IPS DF 4.7 (cell line): ENCODE measurements at regions not wholly inside any gene's neighbourhood (a gene's known extent, or its start where the extent isn't known, plus 50 kb on each side); places are given as distances from the start of the nearest gene placed in this dataset.
"Not testable (repeated sequence)": the region's sequence is repeated elsewhere in the genome, so short reads cannot be mapped to it uniquely, and the experiment has no call there.

Experiments
- DNase-seq: peaks from one replicate; pipeline ENCODE4 v3.0.0-alpha.2; 2013; ENCODE audit warnings: low spot score; ENCODE audit errors: extremely low read depth

GRCh38 chr3:26118165-26118564, 328.3 kb downstream of the OXSM start:
- peak; percentile 36 for DNase-seq

GRCh38 chr3:26132942-26133341, 343.1 kb downstream of the OXSM start:
- no peak for DNase-seq

DNA sequence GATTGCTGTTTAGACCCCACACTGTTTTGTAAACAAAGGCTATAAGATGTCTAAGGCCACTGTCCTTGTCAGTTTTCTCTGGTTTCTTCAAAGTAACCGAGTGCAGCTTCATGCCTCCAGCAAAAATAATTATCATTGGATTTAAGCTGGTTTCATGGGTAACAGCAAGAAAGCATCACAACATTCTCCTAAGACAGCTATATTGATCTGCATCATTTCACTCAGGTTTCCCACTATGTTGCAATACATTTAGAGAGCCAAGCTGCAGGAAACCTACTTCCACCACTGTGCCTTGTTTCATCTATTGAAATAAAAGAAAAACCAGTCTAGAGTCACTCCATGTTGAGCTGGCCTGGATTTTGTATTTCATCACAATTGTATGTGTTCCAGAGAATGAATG, 351.4 kb downstream of the OXSM start:
- DNase-seq = no peak

DNA sequence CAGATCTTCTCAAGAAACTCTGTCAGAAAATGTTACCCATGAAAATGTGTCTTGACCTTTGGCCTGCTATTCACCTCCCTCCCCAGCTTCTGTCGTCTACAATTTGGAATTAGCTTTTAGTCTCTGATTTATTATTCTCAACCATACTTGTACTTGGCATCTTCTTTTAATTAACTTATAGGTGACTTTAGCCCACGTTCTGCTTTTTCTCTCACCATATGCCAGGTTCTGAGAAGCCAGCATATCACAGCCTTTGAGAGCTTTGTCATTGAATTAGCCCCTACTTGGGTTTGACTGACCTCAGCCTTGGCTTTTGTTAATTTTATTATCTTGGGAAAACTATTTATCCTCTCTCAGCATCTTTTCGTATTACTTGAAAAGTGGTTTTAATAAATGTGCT, 355.9 kb downstream of the OXSM start:
- no peak for DNase-seq

DNA sequence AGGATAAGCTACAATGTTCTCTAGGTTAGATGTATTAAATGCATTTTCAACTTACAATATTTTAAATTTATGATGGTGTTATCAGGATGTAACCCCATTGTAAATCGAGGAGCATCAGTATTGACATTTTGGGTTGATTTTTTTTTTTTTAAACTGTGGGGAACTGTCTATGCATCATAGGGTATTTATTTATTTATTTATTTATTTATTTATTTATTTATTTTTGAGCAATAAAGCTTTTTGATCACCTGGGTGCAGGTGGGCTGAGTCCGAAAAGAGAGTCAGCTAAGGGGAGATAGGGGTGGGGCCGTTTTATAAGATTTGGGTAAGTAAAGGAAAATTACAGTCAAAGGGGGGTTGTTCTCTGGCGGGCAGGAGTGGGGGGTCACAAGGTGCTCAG, 367.5 kb downstream of the OXSM start:
- DNase-seq = not testable (repeated sequence)

GRCh38 chr3:26171006-26171405, 381.1 kb downstream of the OXSM start:
- no peak for DNase-seq

DNA sequence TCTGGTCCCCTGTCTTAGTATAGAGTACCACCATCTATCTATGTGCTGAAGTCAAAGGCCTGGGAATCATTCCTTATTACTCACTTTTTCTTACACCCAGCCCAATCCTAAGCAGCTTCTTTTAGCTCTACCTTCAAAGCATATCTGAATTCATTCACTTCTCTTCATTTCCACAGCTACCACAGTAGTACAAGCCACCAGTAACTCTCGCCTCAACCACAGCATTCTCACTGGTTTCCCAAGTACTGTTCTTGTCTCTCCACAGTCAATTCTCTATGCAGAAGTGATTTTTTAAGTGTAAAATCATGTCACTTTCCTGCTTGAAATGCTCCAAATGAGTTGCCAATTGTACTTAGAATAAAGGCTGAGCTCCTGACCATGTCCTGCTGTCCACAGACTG, 401.7 kb downstream of the OXSM start:
- no peak for DNase-seq

DNA sequence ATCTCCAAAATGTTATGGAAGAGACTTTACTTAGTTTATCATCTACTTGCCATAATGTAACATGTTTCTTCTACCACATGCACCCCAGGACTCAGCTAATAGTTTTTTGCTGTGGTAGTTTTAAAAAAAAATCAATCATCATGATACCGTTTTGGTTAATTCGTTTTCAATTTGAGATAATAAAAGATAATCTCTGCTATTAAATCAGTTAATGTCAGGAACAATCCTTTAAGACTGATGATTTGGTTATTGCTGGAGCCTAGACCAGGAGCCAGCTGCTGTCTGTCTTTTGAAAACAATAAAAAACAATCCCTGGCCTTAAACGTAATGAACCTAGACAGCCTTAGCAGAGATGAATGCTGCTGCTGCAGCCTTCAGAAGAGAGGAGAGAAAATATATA, 403.7 kb downstream of the OXSM start:
- DNase-seq = no peak

GRCh38 chr3:26196781-26197180, 406.9 kb downstream of the OXSM start:
- DNase-seq = no peak

DNA sequence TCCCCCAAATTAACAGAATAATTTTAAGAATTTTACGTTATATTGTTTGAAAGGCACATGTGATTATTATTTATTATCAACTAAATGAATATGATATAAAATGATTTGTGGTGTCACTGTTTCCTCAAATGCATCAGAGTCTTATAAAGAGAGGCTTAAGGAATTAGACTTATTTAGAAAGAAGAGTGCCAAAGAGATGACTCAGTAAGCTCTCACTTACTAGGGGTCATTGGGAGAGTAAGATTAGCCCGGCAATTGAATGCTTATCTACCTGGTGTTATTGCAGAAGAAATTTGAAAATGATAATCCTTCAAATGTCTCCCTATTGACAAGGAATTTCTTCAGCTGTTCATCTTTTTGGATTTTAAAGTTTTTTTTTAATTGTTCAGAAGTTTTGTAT, 408.7 kb downstream of the OXSM start:
- no peak for DNase-seq

DNA sequence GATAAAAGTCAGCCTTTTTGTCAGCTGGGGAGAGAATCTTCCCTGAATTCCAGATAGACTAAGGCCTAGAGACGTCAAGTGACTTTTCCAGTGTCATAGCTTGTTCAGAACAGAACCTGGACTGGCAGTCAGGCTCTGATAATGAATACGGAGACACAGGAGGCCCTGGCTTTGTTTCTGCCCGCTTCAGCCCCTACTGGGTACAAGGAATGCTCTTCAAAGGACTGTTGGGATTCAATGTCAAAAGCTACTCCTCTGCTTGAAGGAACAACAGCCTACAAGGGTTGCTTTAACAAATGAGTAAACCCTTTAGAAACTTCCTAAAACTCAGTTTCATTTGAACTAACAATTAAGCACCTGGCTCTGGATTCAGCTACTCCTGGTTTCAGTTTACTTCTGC, 412.3 kb downstream of the OXSM start:
- no peak for DNase-seq

GRCh38 chr3:26205475-26205874, 415.6 kb downstream of the OXSM start:
- DNase-seq = no peak

GRCh38 chr3:26208201-26208600, 414.4 kb upstream of the LRRC3B start:
- no peak for DNase-seq

GRCh38 chr3:26229801-26230200, 392.8 kb upstream of the LRRC3B start:
- DNase-seq = no peak

DNA sequence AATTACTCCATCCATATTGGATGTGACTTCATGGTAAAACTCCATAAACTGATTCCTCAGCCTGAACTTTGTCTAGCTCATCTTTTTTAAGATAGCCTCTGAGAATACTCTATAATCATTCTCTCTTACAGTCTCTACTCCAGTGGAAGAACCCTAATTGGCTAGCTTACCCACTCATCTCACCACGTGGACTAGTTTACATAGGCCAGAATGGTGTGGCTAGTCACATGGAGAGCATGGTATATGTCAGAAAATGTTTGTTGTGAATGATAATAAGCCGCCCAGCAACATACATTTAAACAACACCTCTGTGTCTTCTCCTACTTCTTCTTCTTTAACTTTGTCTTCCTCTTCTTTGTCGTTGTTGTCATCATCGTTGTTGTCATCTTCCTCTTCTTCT, 389.2 kb upstream of the LRRC3B start:
- DNase-seq = no peak

- DNase-seq = no peak
Observed at GRCh38 chr3:26236531-26236930, 386.0 kb upstream of the LRRC3B start.

GRCh38 chr3:26237036-26237682, 385.4 kb upstream of the LRRC3B start:
- DNase-seq = no peak

GRCh38 chr3:26244586-26244985, 378.0 kb upstream of the LRRC3B start:
- not testable (repeated sequence) for DNase-seq

GRCh38 chr3:26245236-26245635, 377.3 kb upstream of the LRRC3B start:
- DNase-seq = no peak

DNA sequence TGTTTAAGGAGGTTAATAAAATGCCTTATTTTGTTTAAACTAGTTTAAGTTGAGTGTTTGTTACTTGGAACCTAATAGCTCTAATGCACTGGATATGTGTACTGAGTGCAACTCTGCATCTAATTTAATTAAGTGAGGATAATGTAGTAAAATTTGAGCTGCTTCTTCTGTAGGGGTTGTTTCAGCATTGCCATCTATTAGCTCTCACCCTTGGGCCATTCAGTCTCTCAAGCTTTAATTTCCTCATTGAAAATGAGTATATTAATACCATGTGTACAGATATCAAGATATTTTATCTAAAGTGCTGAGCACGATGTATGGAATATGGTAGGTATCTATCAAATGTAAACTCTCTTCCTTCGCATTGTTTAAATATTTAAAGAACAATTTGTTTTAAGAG, 375.7 kb upstream of the LRRC3B start:
- DNase-seq = no peak

GRCh38 chr3:26247712-26248111, 374.9 kb upstream of the LRRC3B start:
- DNase-seq = no peak

- no peak for DNase-seq
Observed at GRCh38 chr3:26252001-26252400, 370.6 kb upstream of the LRRC3B start.

- no peak for DNase-seq
Observed at GRCh38 chr3:26256224-26256623, 366.3 kb upstream of the LRRC3B start.

DNA sequence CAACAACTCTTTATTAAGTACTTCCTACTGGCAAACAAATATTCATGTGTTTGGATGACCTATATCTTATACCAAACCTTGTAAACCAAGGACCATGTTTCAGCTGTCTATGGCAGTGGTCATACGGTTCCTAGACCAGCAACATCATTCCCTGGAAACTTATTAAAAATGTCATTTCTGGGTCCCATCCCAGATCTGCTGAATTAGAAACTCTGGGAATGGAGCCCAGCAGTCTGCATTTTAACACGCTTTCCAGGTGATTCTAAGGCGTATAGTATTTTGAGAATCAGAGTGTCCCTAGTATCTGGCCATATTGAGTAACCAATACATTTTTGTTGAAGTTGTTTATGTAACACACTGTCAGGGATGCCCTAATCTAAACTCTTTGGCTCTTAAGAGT, 363.4 kb upstream of the LRRC3B start:
- no peak for DNase-seq
